Left forelimb (tissue), 1 donor: ENCODE measurements at regions not wholly inside any gene's neighbourhood (a gene's known extent, or its start where the extent isn't known, plus 50 kb on each side); places are given as distances from the start of the nearest gene placed in this dataset.

Experiments
- DNase-seq: peaks from one replicate; pipeline ENCODE4 v3.0.0-alpha.2; 2018; ENCODE audit warnings: low spot score

- DNase-seq = no peak
These were observed 174.5 kb downstream of the KCTD12 start for GRCh38 chr13:76711550-76712182.

GRCh38 chr13:76709851-76710250 is 176.4 kb downstream of the KCTD12 start:
- DNase-seq = no peak

GRCh38 chr13:76708138-76708688 is 178.0 kb downstream of the KCTD12 start:
- DNase-seq = no peak

- no peak for DNase-seq
These were observed 178.8 kb downstream of the KCTD12 start for GRCh38 chr13:76707360-76707759.

GRCh38 chr13:76703621-76704288 is 182.4 kb downstream of the KCTD12 start:
- no peak for DNase-seq

GRCh38 chr13:76703216-76703615 is 183.0 kb downstream of the KCTD12 start:
- no peak for DNase-seq

- no peak for DNase-seq
These were observed 188.9 kb downstream of the KCTD12 start for GRCh38 chr13:76697288-76697687.

- DNase-seq = no peak
These were observed 189.8 kb downstream of the KCTD12 start for GRCh38 chr13:76696370-76696769.

GRCh38 chr13:76693086-76693485 is 193.1 kb downstream of the KCTD12 start:
- DNase-seq = no peak

GRCh38 chr13:76692346-76692745 is 193.9 kb downstream of the KCTD12 start:
- DNase-seq = no peak

- DNase-seq = no peak
These were observed 195.6 kb downstream of the KCTD12 start for GRCh38 chr13:76690611-76691010.

- DNase-seq = no peak
These were observed 198.7 kb downstream of the KCTD12 start for GRCh38 chr13:76687467-76687866.

GRCh38 chr13:76685938-76686337 is 200.3 kb downstream of the KCTD12 start:
- no peak for DNase-seq

GRCh38 chr13:76684336-76684735 is 201.9 kb downstream of the KCTD12 start:
- no peak for DNase-seq

GRCh38 chr13:76683854-76684253 is 202.4 kb downstream of the KCTD12 start:
- no peak for DNase-seq

GRCh38 chr13:76683168-76683567 is 203.0 kb downstream of the KCTD12 start:
- no peak for DNase-seq

- DNase-seq = no peak
These were observed 206.1 kb downstream of the KCTD12 start for GRCh38 chr13:76680112-76680511.

GRCh38 chr13:76677043-76677442 is 209.2 kb downstream of the KCTD12 start:
- DNase-seq = no peak

GRCh38 chr13:76672420-76672819 is 213.8 kb downstream of the KCTD12 start:
- DNase-seq = no peak

- DNase-seq = no peak
These were observed 217.5 kb downstream of the KCTD12 start for GRCh38 chr13:76668716-76669115.

- no peak for DNase-seq
These were observed 218.1 kb downstream of the KCTD12 start for GRCh38 chr13:76668141-76668540.

- no peak for DNase-seq
These were observed 218.7 kb downstream of the KCTD12 start for GRCh38 chr13:76667551-76667950.

GRCh38 chr13:76663592-76664335 is 222.4 kb downstream of the KCTD12 start:
- DNase-seq = no peak
